Psoas muscle (tissue), 7 donors: ENCODE measurements at regions not wholly inside any gene's neighbourhood (a gene's known extent, or its start where the extent isn't known, plus 50 kb on each side); places are given as distances from the start of the nearest gene placed in this dataset.

ENCODE experiments used
- ATAC-seq, 4 donors: fragments of 200-7000 bp; cut with Tn5 transposase; one replicate each; pipeline ENCODE4 v1.9.1; 2020; ENCODE audit warnings: moderate library complexity in 3 of 4, mild to moderate bottlenecking in 2 of 4
- DNase-seq, 2 donors: peaks; one replicate each; pipeline ENCODE4 v3.0.0-alpha.2; 2020
- H3K27ac ChIP-seq: fragments of 200-600 bp; one replicate; pipeline ENCODE4 v1.8.0; 2022
- H3K27me3 ChIP-seq, 3 donors: fragments of 200-600 bp in 1 of 3; one replicate each; pipeline versions ENCODE4 v1.6.1 to v1.8.0; 2013 to 2022; ENCODE audit warnings: low read length in 2 of 3, mild to moderate bottlenecking in 2 of 3, moderate library complexity in 1 of 3; ENCODE audit not compliant: insufficient read depth in 3 of 3
- H3K36me3 ChIP-seq, 2 donors: fragments of 200-600 bp in 1 of 2; one replicate each; pipeline versions ENCODE4 v1.6.1 to v1.8.0; 2013 to 2022; ENCODE audit warnings: low read depth in 1 of 2, mild to moderate bottlenecking in 1 of 2, moderate library complexity in 1 of 2; ENCODE audit not compliant: insufficient read depth in 1 of 2
- H3K4me1 ChIP-seq: fragments of 200-600 bp; one replicate; pipeline ENCODE4 v1.8.0; 2022
- H3K4me3 ChIP-seq: fragments of 200-600 bp; one replicate; pipeline ENCODE4 v1.8.0; 2022; ENCODE audit warnings: mild to moderate bottlenecking
- H3K9me3 ChIP-seq: fragments of 200-600 bp; one replicate; pipeline ENCODE4 v1.8.0; 2022
- WGBS, 3 donors: extraction: QIAGEN DNeasy Blood & Tissue Kit; methylation state at CpG; one replicate each; pipeline versions ENCODE4 v1.1.6 to v1.1.7; 2013; 5-methylcytosine and 5-hydroxymethylcytosine counted together
- intact Hi-C, 2 donors: fragments of 100-400 bp; cut with DNase I; formaldehyde crosslinking; loops; one replicate each; pipeline versions ENCODE4 v1.11.0 to v1.14.2; 2022
- TF ChIP-seq, protein P1 (sequence below): fragments of 200-600 bp; IDR thresholded peaks from one replicate; pipeline ENCODE4 v1.8.0; 2022; ENCODE audit warnings: antibody characterized with exemption
- donor health status: healthy with polysubstance abuse.
- donor health status: DM: no; HTN: no; CAD: no; lungs with moderate emphysema.
- donor health status: Bipolar disorder and iron deficiency.
- donor health status: healthy.
- donor health status: DM: yes; HTN: yes; CAD: no.
- donor health status: DM: no; HTN: no; CAD: no.
- donor health status: DM: yes; HTN: yes; CAD: no.

DNA sequence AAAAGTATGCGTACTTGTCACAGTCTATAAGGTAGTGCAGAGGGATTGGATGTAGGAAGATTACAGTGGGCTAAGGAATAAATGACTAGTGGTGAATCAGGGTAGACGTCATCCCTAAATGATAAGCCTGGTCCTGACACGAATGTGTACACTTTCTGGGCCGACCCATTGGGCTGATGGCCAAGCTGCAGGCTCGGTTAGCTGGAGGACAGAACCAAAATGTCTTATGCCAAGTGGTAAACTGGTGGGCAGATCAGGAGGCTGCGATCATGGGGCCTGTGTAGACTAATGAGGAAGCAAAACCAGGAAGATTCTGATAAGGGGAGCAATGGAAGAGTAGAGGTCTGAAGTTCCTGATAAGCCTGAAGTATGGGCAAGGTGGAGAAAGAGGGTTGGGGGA, 272.8 kb upstream of the GATB start:
- 70 to 89% (median 86%) methylated on average over 6 of the region's 6 CpGs for WGBS, 3 donors
- no peaks in the 10 kb centered on the region for H3K27me3 ChIP-seq
- DNase-seq = no peak
- no peak overlapping the region for H3K27ac ChIP-seq
- TF ChIP-seq, protein P1, sequence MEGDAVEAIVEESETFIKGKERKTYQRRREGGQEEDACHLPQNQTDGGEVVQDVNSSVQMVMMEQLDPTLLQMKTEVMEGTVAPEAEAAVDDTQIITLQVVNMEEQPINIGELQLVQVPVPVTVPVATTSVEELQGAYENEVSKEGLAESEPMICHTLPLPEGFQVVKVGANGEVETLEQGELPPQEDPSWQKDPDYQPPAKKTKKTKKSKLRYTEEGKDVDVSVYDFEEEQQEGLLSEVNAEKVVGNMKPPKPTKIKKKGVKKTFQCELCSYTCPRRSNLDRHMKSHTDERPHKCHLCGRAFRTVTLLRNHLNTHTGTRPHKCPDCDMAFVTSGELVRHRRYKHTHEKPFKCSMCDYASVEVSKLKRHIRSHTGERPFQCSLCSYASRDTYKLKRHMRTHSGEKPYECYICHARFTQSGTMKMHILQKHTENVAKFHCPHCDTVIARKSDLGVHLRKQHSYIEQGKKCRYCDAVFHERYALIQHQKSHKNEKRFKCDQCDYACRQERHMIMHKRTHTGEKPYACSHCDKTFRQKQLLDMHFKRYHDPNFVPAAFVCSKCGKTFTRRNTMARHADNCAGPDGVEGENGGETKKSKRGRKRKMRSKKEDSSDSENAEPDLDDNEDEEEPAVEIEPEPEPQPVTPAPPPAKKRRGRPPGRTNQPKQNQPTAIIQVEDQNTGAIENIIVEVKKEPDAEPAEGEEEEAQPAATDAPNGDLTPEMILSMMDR = no peak
- no peak overlapping the region for H3K4me3 ChIP-seq
- H3K9me3 ChIP-seq = no peaks in the 10 kb centered on the region
- intact Hi-C loops = no loop called here
- no peaks in the 10 kb centered on the region for H3K36me3 ChIP-seq
- ATAC-seq = no peak
- H3K4me1 ChIP-seq = peaks cover 9% of the 10 kb centered on the region

DNA sequence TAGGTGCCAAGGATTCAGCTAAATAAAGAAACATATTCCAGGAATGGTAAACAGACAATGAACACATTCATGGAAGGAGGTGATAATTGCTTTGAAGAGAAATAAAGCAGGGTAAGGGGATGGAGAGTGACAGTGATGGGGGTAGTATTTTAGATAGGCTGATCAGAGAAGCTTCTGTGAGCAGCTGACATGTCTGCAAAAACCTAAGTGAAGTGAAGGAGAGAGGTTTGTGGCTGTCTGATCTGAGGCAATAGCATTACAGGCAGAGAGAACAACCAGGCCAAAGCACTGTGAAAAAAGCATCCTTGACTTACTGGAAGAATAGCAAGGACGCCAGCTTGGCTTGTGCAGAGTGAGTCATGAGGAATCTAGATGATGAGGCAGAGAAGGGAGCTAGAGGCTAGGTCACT, 271.9 kb upstream of the GATB start:
- Histone ChIP-seq H3K4me3 (no peak overlapping the region), H3K27me3 (no peaks in the 10 kb centered on the region), H3K36me3 (no peaks in the 10 kb centered on the region), H3K27ac (no peak overlapping the region), H3K9me3 (no peaks in the 10 kb centered on the region), H3K4me1 (peaks cover under 1% of the 10 kb centered on the region)
- ATAC-seq (peak; percentile 62 to 94 (median 86)), DNase-seq (no peak)
- intact Hi-C loops = no loop called here
- WGBS, 3 donors = 53 to 63% (median 54%) methylated on average over 1 of the region's 1 CpG
- TF ChIP-seq, protein P1 = no peak

DNA sequence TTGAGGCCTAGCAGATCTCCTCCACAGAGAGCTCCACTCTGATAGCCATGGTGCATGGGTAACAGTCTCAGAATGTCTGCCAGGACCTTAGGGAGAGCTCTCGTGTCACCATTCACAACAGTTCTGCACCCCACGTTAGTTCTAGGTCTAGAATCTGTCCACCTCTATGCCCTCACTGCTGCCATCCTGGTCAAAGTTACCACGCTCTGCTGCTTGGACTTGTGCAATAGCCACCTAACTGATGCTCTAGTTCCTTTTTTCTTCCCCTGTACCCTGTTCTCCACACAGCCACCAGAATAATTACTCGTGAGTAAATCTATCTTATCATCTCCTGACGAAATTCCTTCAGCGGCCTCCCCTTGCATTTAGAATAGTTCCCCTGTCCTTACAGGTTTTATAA, 268.8 kb upstream of the GATB start:
- no peaks in the 10 kb centered on the region for H3K36me3 ChIP-seq
- TF ChIP-seq, protein P1 = no peak
- intact Hi-C loops = no loop called here
- no peak for ATAC-seq
- no peaks in the 10 kb centered on the region for H3K27me3 ChIP-seq
- 92 to 95% (median 94%) methylated on average over 6 of the region's 6 CpGs for WGBS, 3 donors
- H3K9me3 ChIP-seq = no peaks in the 10 kb centered on the region
- H3K4me3 ChIP-seq = no peak overlapping the region
- H3K27ac ChIP-seq = no peak overlapping the region
- no peaks in the 10 kb centered on the region for H3K4me1 ChIP-seq
- DNase-seq = no peak

DNA sequence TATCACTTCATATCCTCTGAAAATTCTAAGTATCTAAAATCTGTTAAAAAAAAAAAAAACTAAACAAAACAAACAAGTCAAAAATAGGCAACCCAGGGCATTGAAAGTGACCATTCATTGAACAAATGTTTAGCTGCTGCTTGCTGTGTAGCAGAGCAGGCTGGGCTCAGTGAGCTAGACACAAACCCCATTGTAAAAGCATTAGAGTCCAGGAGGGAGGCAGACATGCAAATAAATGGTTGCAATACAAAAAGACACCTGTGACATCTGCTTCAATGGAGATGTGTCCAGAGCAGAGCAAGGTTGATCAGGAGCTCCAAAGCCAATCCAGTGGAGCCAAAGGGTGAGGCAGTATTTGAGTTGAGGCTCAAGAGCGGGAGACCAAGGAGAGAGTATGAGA, 267.3 kb upstream of the GATB start:
- TF ChIP-seq, protein P1 = no peak
- intact Hi-C loops = no loop called here
- ATAC-seq (no peak), DNase-seq (no peak)
- WGBS, 3 donors = 94 to 100% (median 100%) methylated on average over 1 of the region's 1 CpG
- Histone ChIP-seq H3K36me3 (no peaks in the 10 kb centered on the region), H3K27me3 (no peaks in the 10 kb centered on the region), H3K4me1 (no peaks in the 10 kb centered on the region), H3K4me3 (no peak overlapping the region), H3K9me3 (no peaks in the 10 kb centered on the region), H3K27ac (no peak overlapping the region)

DNA sequence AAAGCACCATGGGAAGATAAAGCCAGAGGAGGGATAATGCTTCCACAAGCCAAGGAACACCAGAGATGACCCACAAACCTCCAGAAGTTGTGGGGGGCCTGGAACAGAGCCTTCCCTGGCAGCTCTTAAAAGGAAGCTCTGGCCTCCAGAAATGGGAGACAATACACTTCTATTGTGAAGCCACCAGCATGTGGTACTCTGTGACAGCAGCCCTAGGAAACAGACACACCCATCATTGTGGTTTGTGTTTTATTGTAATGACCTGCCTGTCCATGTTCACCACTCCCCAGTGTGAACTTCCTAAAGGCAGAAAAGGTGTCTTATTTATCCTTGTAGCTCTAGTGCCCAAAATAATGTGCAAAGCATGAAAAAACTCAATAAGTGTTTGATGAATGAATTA, 264.1 kb upstream of the GATB start:
- no peaks in the 10 kb centered on the region for H3K9me3 ChIP-seq
- intact Hi-C loops = no loop called here
- H3K36me3 ChIP-seq = no peaks in the 10 kb centered on the region
- H3K27ac ChIP-seq = no peak overlapping the region
- H3K27me3 ChIP-seq = no peaks in the 10 kb centered on the region
- no peak for ATAC-seq
- no peaks in the 10 kb centered on the region for H3K4me1 ChIP-seq
- H3K4me3 ChIP-seq = no peak overlapping the region
- DNase-seq = no peak
- TF ChIP-seq, protein P1 = no peak
